HG03575 (cell line): ENCODE measurements at regions not wholly inside any gene's neighbourhood (a gene's known extent, or its start where the extent isn't known, plus 50 kb on each side); places are given as distances from the start of the nearest gene placed in this dataset.
"Not testable (repeated sequence)": the region's sequence is repeated elsewhere in the genome, so short reads cannot be mapped to it uniquely, and the experiment has no call there.

Experiments used
- ATAC-seq: cut with Tn5 transposase; IDR thresholded peaks from one replicate; pipeline ENCODE4 v1.9.1; 2021; ENCODE audit not compliant: unreplicated experiment, insufficient number of reproducible peaks, low FRiP score; ENCODE audit errors: extremely low read depth

GRCh38 chr3:153463895-153464294 lies 301.9 kb downstream of the RAP2B start:
- ATAC-seq, result peak; percentile 96

GRCh38 chr3:153469162-153469561 lies 307.1 kb downstream of the RAP2B start:
- no peak for ATAC-seq

GRCh38 chr3:153484842-153485241 lies 322.8 kb downstream of the RAP2B start:
- ATAC-seq, result no peak

GRCh38 chr3:153495422-153495821 lies 333.4 kb downstream of the RAP2B start:
- no peak for ATAC-seq

GRCh38 chr3:153502682-153503081 lies 340.7 kb downstream of the RAP2B start:
- no peak for ATAC-seq

GRCh38 chr3:153503873-153504272 lies 341.8 kb downstream of the RAP2B start:
- ATAC-seq, result no peak

GRCh38 chr3:153506205-153506604 lies 344.2 kb downstream of the RAP2B start:
- ATAC-seq, result not testable (repeated sequence)

- ATAC-seq, result not testable (repeated sequence)
Observed at GRCh38 chr3:153506686-153507085, 344.7 kb downstream of the RAP2B start.

- no peak for ATAC-seq
Observed at GRCh38 chr3:153513236-153513635, 351.2 kb downstream of the RAP2B start.

GRCh38 chr3:153528473-153528872 lies 366.4 kb downstream of the RAP2B start:
- no peak for ATAC-seq

GRCh38 chr3:153539263-153539662 lies 377.2 kb downstream of the RAP2B start:
- ATAC-seq, result no peak

GRCh38 chr3:153545471-153545870 lies 383.4 kb downstream of the RAP2B start:
- ATAC-seq, result no peak

- ATAC-seq, result no peak
Observed at GRCh38 chr3:153547970-153548369, 385.9 kb downstream of the RAP2B start.

- ATAC-seq, result not testable (repeated sequence)
Observed at GRCh38 chr3:153549686-153550085, 387.7 kb downstream of the RAP2B start.

GRCh38 chr3:153551536-153552285 lies 389.7 kb downstream of the RAP2B start:
- no peak for ATAC-seq

- no peak for ATAC-seq
Observed at GRCh38 chr3:153552887-153553604, 391.0 kb downstream of the RAP2B start.

- no peak for ATAC-seq
Observed at GRCh38 chr3:153553605-153553945, 391.5 kb downstream of the RAP2B start.

- ATAC-seq, result no peak
Observed at GRCh38 chr3:153555919-153556318, 393.9 kb downstream of the RAP2B start.

- ATAC-seq, result not testable (repeated sequence)
Observed at GRCh38 chr3:153559366-153559765, 397.3 kb downstream of the RAP2B start.

GRCh38 chr3:153567011-153567410 lies 405.0 kb downstream of the RAP2B start:
- no peak for ATAC-seq
